ENCODE measurements at regions not wholly inside any gene's neighbourhood (a gene's known extent, or its start where the extent isn't known, plus 50 kb on each side); places are given as distances from the start of the nearest gene placed in this dataset.

DNA sequence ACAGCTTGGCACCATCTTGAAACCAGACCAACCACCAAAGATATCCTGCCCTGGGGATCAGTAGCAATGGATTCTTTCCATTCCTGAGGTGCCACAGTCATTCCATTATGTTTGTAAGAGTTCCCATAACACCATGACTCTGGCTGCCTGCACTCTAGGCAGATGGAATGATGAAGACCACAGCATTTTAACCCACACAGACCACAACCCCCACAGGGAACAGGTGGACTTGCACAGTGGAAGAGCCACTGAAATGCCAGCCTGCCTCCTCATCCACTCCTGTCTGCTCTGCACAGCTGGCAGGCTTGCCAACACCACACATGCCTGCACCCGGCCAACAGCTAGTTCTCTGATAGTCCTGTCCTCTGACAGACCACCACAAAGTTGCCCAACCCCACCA lies 2362.2 kb upstream of the AGA start:
- no peaks in the 10 kb centered on the region for H3K9me3 ChIP-seq
- no peak for TF ChIP-seq POLR2AphosphoS5 (IDR thresholded peaks at IDR 0.05; ENCODE audit: insufficient read depth in 1 of 2, low read depth in 1 of 2)
- TF ChIP-seq, protein P1, sequence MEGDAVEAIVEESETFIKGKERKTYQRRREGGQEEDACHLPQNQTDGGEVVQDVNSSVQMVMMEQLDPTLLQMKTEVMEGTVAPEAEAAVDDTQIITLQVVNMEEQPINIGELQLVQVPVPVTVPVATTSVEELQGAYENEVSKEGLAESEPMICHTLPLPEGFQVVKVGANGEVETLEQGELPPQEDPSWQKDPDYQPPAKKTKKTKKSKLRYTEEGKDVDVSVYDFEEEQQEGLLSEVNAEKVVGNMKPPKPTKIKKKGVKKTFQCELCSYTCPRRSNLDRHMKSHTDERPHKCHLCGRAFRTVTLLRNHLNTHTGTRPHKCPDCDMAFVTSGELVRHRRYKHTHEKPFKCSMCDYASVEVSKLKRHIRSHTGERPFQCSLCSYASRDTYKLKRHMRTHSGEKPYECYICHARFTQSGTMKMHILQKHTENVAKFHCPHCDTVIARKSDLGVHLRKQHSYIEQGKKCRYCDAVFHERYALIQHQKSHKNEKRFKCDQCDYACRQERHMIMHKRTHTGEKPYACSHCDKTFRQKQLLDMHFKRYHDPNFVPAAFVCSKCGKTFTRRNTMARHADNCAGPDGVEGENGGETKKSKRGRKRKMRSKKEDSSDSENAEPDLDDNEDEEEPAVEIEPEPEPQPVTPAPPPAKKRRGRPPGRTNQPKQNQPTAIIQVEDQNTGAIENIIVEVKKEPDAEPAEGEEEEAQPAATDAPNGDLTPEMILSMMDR (IDR thresholded peaks at IDR 0.05), result no peak
- no peak for TF ChIP-seq POLR2A (IDR thresholded peaks at IDR 0.05)
- H3K4me3 ChIP-seq, result no peak overlapping the region
- no peak for DNase-seq (ENCODE audit: extremely low spot score in 2 of 2)
- no peaks in the 10 kb centered on the region for H3K36me3 ChIP-seq
- H3K27ac ChIP-seq, result no peak overlapping the region
- no peaks in the 10 kb centered on the region for H3K4me1 ChIP-seq
- no peaks in the 10 kb centered on the region for H3K27me3 ChIP-seq
- intact Hi-C loops (cut with DNase I), result no loop called here

DNA sequence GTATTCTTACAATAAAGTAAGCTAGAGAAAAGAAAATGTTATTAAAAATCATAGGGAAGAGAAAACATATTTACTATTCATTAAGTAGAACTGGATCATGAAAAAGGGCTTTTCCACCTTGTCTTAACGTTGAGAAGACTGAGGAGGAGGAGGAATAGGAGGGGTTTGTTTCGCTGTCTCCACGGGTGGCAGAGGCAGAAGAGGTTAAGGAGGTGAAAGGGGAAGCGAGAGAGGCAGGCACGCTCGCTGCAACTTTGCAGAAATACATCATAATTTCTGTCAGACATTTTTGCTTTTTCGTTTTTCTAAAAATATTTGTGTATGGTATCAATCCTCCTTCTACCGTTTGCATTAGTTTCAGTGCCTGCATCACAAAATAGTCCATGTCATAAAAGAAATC lies 2375.1 kb upstream of the AGA start:
- no peak for DNase-seq (ENCODE audit: extremely low spot score in 2 of 2)
- H3K9me3 ChIP-seq, result no peaks in the 10 kb centered on the region
- no peaks in the 10 kb centered on the region for H3K27me3 ChIP-seq

DNA sequence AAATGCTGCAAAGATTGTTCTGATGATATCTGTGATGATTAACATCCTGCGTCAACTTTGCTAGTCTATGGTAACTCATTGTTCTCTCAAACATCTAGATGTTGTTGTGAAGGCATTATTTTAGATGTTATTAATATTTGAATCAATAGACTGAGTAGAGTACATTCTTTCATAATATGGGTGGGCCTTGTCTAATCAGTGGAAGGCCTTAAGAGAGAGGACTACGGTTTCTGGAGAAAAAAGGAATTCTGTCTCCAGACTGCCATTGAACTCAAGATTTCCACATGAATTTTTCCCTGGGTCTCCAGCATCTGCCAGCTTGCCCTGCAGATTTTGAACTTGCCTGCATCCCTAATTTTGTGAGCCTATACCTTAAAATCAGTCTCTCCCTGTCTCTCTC lies 2381.1 kb upstream of the AGA start:
- Histone ChIP-seq H3K4me1 (no peaks in the 10 kb centered on the region), H3K4me3 (no peak overlapping the region), H3K27me3 (no peaks in the 10 kb centered on the region), H3K36me3 (no peaks in the 10 kb centered on the region), H3K9me3 (no peaks in the 10 kb centered on the region), H3K27ac (no peak overlapping the region)
- TF ChIP-seq POLR2AphosphoS5 (IDR thresholded peaks at IDR 0.05; ENCODE audit: insufficient read depth in 1 of 2, low read depth in 1 of 2) (no peak), POLR2A (IDR thresholded peaks at IDR 0.05) (no peak)
- TF ChIP-seq, protein P1 (IDR thresholded peaks at IDR 0.05), result no peak
- no peak for DNase-seq (ENCODE audit: extremely low spot score in 2 of 2)
- intact Hi-C loops (cut with DNase I), result no loop called here

More for the DNA sequence above, 2375.1 kb upstream of the AGA start:
- Histone ChIP-seq H3K4me1 (no peaks in the 10 kb centered on the region), H3K4me3 (no peak overlapping the region), H3K36me3 (no peaks in the 10 kb centered on the region), H3K27ac (no peak overlapping the region)
- TF ChIP-seq POLR2AphosphoS5 (IDR thresholded peaks at IDR 0.05; ENCODE audit: insufficient read depth in 1 of 2, low read depth in 1 of 2) (no peak), POLR2A (IDR thresholded peaks at IDR 0.05) (no peak)
- TF ChIP-seq, protein P1 (IDR thresholded peaks at IDR 0.05), result no peak
- intact Hi-C loops (cut with DNase I), result no loop called here

DNA sequence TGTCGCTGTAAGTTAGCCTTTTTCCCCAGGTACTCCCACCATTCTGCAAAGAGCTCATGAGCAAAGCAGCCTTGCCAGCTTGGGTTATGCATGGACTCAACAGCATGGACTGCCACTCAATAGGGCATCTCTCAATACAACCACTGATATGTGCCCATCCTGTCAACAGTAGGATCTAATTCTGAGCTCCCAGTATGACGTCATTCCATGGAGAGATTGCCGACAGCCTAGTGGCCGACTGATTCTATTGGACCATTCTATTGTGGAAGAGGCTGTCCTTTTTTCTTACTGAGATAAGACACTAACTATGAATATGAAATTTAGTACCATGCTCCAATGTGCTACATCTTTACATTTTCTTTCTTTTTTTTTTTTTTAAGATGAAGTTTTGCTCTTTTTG lies 2389.0 kb upstream of the AGA start:
- Histone ChIP-seq H3K27ac (no peak overlapping the region), H3K36me3 (no peaks in the 10 kb centered on the region), H3K4me1 (no peaks in the 10 kb centered on the region), H3K4me3 (no peak overlapping the region), H3K27me3 (no peaks in the 10 kb centered on the region), H3K9me3 (no peaks in the 10 kb centered on the region)
- intact Hi-C loops (cut with DNase I), result no loop called here
- no peak for TF ChIP-seq POLR2A (IDR thresholded peaks at IDR 0.05)
- TF ChIP-seq, protein P1 (IDR thresholded peaks at IDR 0.05), result no peak
- no peak for TF ChIP-seq POLR2AphosphoS5 (IDR thresholded peaks at IDR 0.05; ENCODE audit: insufficient read depth in 1 of 2, low read depth in 1 of 2)
- no peak for DNase-seq (ENCODE audit: extremely low spot score in 2 of 2)

DNA sequence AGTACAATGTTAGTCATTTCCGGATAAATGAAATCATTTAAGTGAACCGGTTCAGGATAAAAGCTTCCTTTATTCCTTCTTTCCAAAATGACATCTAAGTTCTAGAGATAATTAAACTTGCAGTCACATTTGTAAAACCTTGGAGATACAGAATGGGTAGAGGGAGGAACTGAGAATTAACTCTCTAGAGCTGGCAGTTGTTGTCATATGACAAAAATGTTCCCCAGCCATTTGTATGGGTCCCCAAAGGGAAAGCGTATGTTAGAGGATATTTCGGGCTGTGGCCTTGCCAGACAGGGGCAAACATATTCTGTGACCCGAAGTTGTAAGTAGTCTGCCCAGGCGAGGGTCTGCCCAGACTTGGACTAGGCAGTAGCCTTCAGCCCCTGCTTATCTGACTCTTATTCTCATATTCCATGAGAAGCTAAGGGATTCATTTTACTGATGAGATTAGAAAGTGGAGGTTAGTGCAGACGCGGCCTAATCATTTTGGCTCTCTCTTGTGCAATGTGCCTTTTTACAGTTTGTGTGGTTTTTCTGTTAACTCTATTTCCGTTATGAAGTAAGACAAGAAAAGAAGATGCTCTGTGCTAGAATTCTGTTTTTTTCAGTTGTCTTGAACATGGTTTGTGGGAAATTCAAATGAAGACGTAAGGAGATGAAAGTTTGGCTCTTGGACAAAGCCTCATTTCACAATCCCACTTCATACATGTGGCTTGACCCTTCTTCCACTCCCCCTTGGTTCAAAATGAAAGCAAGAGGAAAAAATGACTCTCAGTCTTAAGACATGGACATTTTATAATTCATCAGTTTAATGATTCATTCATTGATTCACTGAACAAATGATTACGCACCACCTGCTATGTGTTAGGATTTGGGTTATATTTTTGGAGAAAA lies 2394.2 kb upstream of the AGA start:
- Histone ChIP-seq H3K9me3 (no peaks in the 10 kb centered on the region), H3K27me3 (no peaks in the 10 kb centered on the region), H3K27ac (no peak overlapping the region), H3K4me3 (no peak overlapping the region), H3K36me3 (no peaks in the 10 kb centered on the region), H3K4me1 (no peaks in the 10 kb centered on the region)
- DNase-seq (ENCODE audit: extremely low spot score in 2 of 2), result no peak
- TF ChIP-seq POLR2AphosphoS5 (IDR thresholded peaks at IDR 0.05; ENCODE audit: insufficient read depth in 1 of 2, low read depth in 1 of 2) (no peak), POLR2A (IDR thresholded peaks at IDR 0.05) (no peak)
- TF ChIP-seq, protein P1 (IDR thresholded peaks at IDR 0.05), result no peak
- intact Hi-C loops (cut with DNase I), result no loop called here

Measured in vagina (tissue), 2 donors.